BLaER1 treated with 17β-estradiol and CSF1 and Interleukin-3, amounts not matched to agents 10 nM and 100 nM (cell line): ENCODE measurements at regions not wholly inside any gene's neighbourhood (a gene's known extent, or its start where the extent isn't known, plus 50 kb on each side); places are given as distances from the start of the nearest gene placed in this dataset.
"Not testable (repeated sequence)": the region's sequence is repeated elsewhere in the genome, so short reads cannot be mapped to it uniquely, and the experiment has no call there.

Experiments
- H3K27ac ChIP-seq, 11 experiments: shearing (Covaris generic); formaldehyde crosslinking; 2 replicates each; pipeline ENCODE4 v1.8.1; 2022
- H3K27me3 ChIP-seq, 11 experiments: shearing (Covaris generic); formaldehyde crosslinking; 2 replicates each; pipeline ENCODE4 v1.8.1; 2022
- H3K36me3 ChIP-seq, 11 experiments: shearing (Covaris generic); formaldehyde crosslinking; 2 replicates each; pipeline ENCODE4 v1.8.1; 2022
- H3K4me1 ChIP-seq, 10 experiments: shearing (Covaris generic); formaldehyde crosslinking; 2 replicates each; pipeline ENCODE4 v1.8.1; 2022
- H3K4me2 ChIP-seq, 11 experiments: shearing (Covaris generic); formaldehyde crosslinking; 2 replicates each; pipeline ENCODE4 v1.8.1; 2022
- H3K4me3 ChIP-seq, 10 experiments: shearing (Covaris generic); formaldehyde crosslinking; 2 replicates each; pipeline ENCODE4 v1.8.1; 2022
- H3K9ac ChIP-seq, 11 experiments: shearing (Covaris generic); formaldehyde crosslinking; 2 replicates each; pipeline ENCODE4 v1.8.1; 2022
- H3K9me3 ChIP-seq, 11 experiments: shearing (Covaris generic); formaldehyde crosslinking; replicated peaks in 1 of 11; 2 replicates each; pipeline ENCODE4 v1.8.1; 2022
- H4K20me1 ChIP-seq, 11 experiments: shearing (Covaris generic); formaldehyde crosslinking; 2 replicates each; pipeline ENCODE4 v1.8.1; 2022
- Cebpa-rat ChIP-seq, 11 experiments: shearing (Covaris generic); IDR thresholded peaks; 2 replicates each; pipeline ENCODE4 v1.8.1; 2022

DNA sequence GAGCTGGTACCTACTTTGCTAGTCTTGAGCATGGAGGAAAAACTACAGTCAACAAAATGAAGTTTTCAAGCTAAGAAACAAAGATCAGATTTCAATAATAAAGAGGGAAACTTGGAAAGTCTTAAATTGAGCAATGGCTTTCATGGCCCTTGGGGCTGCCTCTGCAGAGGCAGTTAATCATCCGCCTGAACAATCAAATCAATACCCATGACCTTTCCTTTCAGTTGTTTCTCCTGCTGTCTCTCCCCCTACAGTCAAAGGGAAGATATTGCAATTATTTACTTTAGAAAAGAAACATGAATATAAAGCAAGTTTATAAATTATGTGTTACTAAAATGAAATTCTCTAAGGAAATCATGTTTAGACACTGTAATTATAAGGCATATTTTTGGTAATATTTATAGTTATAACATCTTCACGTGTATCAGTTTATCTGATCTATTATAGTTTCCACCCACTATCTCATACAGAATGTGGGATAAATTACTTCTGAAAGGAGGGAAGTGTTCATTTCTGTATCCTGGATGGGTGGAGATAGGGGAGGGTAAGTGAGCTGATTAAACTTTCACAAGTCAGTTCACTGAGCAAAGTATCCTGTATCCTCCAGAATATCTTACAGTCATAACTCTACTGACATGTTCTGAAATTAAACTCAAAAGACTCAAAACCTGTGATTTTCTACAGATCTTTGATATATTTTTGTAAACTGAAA is 72.4 kb upstream of the TSC22D1 start:
- no peak for TF ChIP-seq Cebpa-rat (IDR thresholded peaks at IDR 0.05)
- Histone ChIP-seq H3K4me1 (no peaks in the 10 kb centered on the region), H3K27ac (no peak overlapping the region), H3K4me2 (no peak overlapping the region), H3K36me3 (no peaks in the 10 kb centered on the region), H3K27me3 (no peaks in the 10 kb centered on the region), H3K9me3 (no peaks in the 10 kb centered on the region), H3K9ac (no peak overlapping the region), H4K20me1 (no peaks in the 10 kb centered on the region), H3K4me3 (no peak overlapping the region)

DNA sequence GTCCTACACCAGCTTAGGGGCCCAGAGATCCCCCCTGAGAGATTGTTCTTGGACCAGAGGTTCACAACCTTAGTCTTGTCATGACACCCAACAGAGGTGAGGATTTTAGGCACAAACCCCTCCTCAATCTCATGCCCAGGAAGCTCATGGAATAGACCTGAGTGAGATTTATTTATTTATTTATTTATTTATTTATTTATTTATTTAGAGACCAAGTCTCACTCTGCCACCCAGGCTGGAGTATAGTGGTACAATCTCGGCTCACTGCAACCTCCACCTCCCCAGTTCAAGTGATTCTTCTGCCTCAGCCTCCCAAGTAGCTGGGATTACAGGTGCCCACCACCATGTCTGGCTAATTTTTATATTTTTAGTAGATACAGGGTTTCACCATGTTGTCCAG is 71.4 kb upstream of the TSC22D1 start:
- not testable (repeated sequence) for H3K9ac ChIP-seq, H3K27ac ChIP-seq, H4K20me1 ChIP-seq, H3K27me3 ChIP-seq, H3K4me1 ChIP-seq, H3K4me3 ChIP-seq, H3K4me2 ChIP-seq, H3K9me3 ChIP-seq, H3K36me3 ChIP-seq

DNA sequence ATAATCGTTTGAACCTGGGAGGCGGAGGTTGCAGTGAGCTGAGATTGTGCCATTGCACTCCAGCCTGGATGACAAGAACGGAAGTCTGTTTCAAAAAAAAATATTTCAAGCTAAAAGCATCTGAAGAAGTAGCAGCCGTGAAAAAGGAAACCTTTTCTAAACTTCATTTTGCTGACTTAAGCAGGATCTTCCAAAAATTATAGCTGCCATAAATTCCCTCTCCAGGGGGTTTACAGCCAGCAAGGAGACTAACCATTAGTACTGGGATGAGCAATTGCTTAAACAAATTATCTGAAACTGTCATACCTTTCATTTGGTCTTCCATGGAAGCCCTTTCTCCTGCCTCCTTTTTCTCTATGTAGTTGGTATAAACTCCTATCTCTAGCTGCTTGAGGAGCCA is 69.9 kb upstream of the TSC22D1 start:
- Histone ChIP-seq H3K27me3 (no peaks in the 10 kb centered on the region), H3K4me3 (no peak overlapping the region), H3K27ac (no peak overlapping the region), H3K9me3 (no peaks in the 10 kb centered on the region), H3K4me1 (no peaks in the 10 kb centered on the region), H4K20me1 (no peaks in the 10 kb centered on the region), H3K4me2 (no peak overlapping the region), H3K9ac (no peak overlapping the region), H3K36me3 (no peaks in the 10 kb centered on the region)
- no peak for TF ChIP-seq Cebpa-rat (IDR thresholded peaks at IDR 0.05)

DNA sequence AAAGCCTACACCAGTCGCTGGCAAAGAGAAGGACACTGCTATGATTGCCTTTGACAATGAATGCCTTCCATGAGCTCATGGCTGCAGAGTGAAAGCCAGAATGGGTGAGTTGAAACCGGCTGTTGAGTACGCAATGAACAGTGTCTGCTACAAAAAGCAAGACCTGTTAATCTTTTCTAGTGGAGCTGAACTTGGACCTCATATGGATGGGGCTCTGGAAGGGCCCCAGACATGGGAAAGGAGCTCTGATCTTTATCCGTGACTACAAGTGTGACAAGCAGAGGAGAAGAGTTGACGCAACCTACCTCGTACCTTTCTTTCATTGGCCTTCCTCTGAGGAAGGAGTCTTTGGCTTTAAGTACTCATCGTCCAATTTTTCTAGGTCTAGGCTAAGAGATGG is 67.1 kb upstream of the TSC22D1 start:
- Histone ChIP-seq H3K9me3 (no peaks in the 10 kb centered on the region), H3K27me3 (no peaks in the 10 kb centered on the region), H3K4me1 (no peaks in the 10 kb centered on the region), H3K4me2 (no peak overlapping the region), H3K27ac (no peak overlapping the region), H3K4me3 (no peak overlapping the region), H4K20me1 (no peaks in the 10 kb centered on the region), H3K36me3 (no peaks in the 10 kb centered on the region), H3K9ac (no peak overlapping the region)
- TF ChIP-seq Cebpa-rat (IDR thresholded peaks at IDR 0.05), result no peak

DNA sequence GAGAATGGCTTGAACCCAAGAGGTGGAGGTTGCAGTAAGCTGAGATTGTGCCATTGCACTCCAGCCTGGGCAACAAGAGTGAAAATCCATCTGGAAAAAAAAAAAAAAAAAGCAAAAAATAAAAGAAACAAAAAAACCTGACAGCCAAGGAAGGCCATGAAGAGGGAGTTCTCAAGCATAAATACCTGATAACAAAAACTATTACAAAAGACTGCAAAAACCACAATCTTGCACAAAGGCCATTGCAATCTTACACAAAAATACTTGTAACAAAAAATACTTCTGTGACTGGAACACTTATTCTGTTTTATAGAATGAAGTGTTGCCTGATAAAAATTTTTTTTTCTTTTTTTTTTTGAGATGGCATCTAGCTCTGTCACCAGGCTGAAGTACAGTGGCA is 61.5 kb upstream of the TSC22D1 start:
- Histone ChIP-seq H3K9ac (no peak overlapping the region), H3K36me3 (no peaks in the 10 kb centered on the region), H3K27me3 (no peaks in the 10 kb centered on the region), H3K4me1 (no peaks in the 10 kb centered on the region), H4K20me1 (no peaks in the 10 kb centered on the region), H3K9me3 (peaks cover 0 to 5% (median 0%) of the 10 kb centered on the region in 11 experiments; a peak in 1 of 22 replicates), H3K4me2 (no peak overlapping the region), H3K27ac (no peak overlapping the region), H3K4me3 (no peak overlapping the region)
- TF ChIP-seq Cebpa-rat (IDR thresholded peaks at IDR 0.05), result no peak

DNA sequence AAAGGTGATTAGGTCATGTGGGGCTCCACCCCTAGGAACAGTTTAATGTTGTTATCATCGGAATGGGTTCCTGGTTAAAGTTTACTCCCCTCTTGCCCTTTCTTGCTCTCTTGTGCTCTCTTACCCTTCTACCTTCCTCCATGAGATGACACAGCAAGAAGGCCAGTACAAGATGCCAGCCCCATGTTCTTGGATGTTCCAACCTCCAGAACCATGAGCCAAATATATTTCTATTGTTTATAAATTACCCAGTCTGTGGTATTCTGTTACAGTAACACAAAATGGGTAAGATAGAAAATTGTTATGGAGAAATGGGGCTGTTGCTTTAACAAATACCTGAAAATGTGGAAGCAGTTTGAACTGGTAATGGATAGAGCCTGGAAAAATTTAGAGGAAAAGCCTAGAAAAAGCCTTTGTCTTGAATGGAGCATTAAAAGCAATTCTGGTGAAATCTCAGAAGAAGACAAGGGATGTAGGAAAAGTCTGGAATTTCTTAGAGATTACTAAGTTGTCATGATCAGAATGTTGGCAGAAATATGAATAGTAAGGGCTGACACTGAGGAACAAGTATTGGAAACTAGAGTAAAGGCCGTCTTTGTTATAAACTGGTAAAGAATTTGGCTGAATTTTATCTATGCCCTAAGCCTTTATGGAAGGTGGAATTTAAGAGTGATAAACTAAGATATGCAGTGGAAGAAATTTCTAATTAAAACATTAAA is 53.5 kb upstream of the TSC22D1 start:
- no peaks in the 10 kb centered on the region for H3K36me3 ChIP-seq
- no peaks in the 10 kb centered on the region for H4K20me1 ChIP-seq
- H3K4me1 ChIP-seq, result no peaks in the 10 kb centered on the region
- H3K9ac ChIP-seq, result no peak overlapping the region
- H3K9me3 ChIP-seq, result peaks cover 0 to 5% (median 0%) of the 10 kb centered on the region in 11 experiments; a peak in 2 of 22 replicates
- no peak for TF ChIP-seq Cebpa-rat (IDR thresholded peaks at IDR 0.05)
- no peaks in the 10 kb centered on the region for H3K27me3 ChIP-seq
- H3K4me2 ChIP-seq, result no peak overlapping the region
- H3K27ac ChIP-seq, result no peak overlapping the region
- H3K4me3 ChIP-seq, result no peak overlapping the region

DNA sequence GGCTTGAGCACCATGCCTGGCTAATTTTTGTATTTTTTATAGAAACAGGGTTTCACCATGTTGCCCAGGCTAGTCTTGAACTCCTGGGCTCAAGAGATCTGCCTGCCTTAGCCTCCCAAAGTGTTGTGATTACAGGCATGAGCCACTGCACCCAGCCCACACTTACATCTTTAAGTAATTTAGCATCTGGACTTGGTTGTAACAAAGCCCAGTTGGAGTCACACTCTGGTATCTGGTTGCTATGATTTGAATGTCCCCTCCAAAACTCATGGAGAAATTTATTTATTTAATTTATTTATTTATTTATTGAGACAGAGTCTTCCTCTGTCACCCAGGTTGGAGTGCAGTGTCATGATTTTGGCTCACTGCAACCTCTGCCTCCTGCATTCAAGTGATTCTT is 52.7 kb upstream of the TSC22D1 start:
- not testable (repeated sequence) for H4K20me1 ChIP-seq, H3K9me3 ChIP-seq, H3K9ac ChIP-seq, H3K4me1 ChIP-seq, H3K4me3 ChIP-seq, H3K4me2 ChIP-seq, H3K27ac ChIP-seq, H3K36me3 ChIP-seq, H3K27me3 ChIP-seq

DNA sequence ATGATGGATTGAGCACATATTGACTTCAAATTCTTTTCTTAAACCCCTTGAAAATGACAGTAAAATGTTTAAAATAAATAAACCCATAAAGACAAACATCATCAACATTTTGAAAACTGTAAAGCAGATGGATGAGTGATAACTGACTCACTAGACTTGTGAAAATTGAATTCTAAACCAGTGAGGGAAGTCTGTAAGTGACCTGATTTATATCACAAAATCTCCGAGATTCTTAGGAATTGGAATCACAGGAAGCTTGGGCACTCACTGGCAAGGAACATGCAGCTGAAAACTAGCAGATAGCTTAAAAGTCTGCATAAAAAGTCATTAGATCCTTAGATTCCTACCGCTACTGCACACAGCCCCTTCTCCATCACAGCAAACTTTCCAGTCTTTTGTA is 51.3 kb upstream of the TSC22D1 start:
- Histone ChIP-seq H3K9me3 (no peaks in the 10 kb centered on the region; a peak in 1 of 22 replicates), H3K27ac (no peak overlapping the region), H3K27me3 (no peaks in the 10 kb centered on the region), H3K36me3 (no peaks in the 10 kb centered on the region), H3K4me1 (no peaks in the 10 kb centered on the region), H3K4me2 (no peak overlapping the region), H4K20me1 (no peaks in the 10 kb centered on the region), H3K9ac (no peak overlapping the region), H3K4me3 (no peak overlapping the region)
- TF ChIP-seq Cebpa-rat (IDR thresholded peaks at IDR 0.05), result no peak

DNA sequence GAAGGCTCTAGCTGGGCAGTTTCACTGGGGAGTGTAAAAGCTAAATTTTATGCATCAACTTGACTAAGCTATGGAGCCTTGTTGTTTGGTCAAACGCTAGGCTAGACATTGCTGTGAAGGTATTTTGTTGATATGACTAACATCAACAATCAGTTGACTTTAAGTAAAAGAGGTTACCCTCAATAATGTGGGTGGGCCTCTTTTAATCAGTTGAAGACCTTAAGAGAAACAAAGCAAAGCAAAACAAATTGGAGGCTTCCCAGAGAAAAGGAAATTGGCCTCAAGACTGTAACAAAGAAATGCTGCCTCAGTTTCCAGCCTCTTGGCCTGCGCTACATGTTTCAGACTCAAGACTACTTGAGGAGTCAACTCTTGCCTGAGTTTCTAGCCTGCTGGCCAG is 50.0 kb upstream of the TSC22D1 start:
- Histone ChIP-seq H3K9ac (no peak overlapping the region), H3K27me3 (no peaks in the 10 kb centered on the region), H3K4me1 (peaks cover 0 to 9% (median 0%) of the 10 kb centered on the region in 10 experiments; a peak in 1 of 20 replicates), H3K4me3 (no peak overlapping the region), H3K36me3 (no peaks in the 10 kb centered on the region), H3K4me2 (no peak overlapping the region), H3K9me3 (no peaks in the 10 kb centered on the region; a peak in 1 of 22 replicates), H3K27ac (no peak overlapping the region), H4K20me1 (no peaks in the 10 kb centered on the region)
- no peak for TF ChIP-seq Cebpa-rat (IDR thresholded peaks at IDR 0.05)
